ENCODE measurements at regions not wholly inside any gene's neighbourhood (a gene's known extent, or its start where the extent isn't known, plus 50 kb on each side); places are given as distances from the start of the nearest gene placed in this dataset.
"Not testable (repeated sequence)": the region's sequence is repeated elsewhere in the genome, so short reads cannot be mapped to it uniquely, and the experiment has no call there.

DNA sequence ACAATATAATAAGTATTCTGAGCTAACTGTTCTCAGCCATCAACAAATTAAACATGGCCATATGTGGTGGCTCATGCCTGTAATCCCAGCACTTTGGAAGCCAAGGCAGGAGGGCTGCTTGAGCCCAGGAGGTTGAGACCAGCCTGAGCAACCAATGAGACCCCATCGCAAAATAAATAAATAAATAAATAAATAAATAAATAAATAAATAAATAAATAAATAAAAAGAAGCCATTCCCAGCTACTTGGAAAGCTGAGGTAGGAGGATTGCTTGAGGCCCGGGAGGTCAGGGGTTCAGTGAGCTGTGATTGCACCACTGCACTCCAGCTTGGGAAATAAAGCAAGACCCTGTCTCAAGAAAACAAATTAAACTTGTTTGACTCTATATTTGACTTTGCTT, 1256.4 kb downstream of the EFNA5 start:
- no peak for FAIRE-seq

GRCh38 chr5:106412606-106413005, 1258.1 kb downstream of the EFNA5 start:
- no peak for FAIRE-seq

GRCh38 chr5:106408570-106408969, 1262.2 kb downstream of the EFNA5 start:
- no peak for FAIRE-seq

GRCh38 chr5:106408141-106408540, 1262.6 kb downstream of the EFNA5 start:
- FAIRE-seq, result no peak

DNA sequence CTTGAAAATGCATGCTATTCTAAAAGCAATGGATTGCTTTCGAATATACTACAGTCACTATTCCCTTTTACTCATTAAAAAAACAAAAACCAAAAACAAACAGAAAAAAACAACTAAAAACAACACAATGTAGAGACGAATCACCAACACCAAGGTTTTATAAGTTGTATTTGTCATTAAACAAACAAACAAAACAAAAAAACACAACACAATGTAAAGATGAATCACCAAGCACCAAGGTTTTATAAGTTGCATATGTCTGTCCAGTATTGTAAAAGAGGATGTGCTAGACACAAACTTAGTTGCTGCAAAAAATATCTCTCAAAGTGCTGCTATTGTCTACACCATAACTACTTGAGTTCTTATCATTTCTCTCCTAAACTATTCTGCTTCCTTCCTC, 1269.2 kb downstream of the EFNA5 start:
- FAIRE-seq, result no peak

DNA sequence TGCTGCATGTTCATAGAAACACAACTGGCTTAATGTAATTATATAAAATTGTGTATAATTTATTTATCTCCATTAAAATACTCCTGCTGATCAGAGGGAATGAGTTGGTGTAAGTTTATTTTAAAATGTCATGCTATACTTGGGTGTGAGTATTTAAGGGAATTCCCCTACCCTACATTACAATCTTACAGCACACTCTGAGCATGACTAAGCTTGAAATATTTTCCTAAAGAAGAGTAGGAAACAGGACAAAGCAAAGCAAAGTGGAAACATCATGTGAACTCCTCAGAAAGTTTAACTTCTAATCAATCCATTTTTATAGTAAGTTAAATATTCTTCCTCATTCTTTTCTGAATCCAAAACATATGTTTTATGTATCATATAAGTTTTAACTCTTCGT, 1271.3 kb downstream of the EFNA5 start:
- FAIRE-seq, result no peak

DNA sequence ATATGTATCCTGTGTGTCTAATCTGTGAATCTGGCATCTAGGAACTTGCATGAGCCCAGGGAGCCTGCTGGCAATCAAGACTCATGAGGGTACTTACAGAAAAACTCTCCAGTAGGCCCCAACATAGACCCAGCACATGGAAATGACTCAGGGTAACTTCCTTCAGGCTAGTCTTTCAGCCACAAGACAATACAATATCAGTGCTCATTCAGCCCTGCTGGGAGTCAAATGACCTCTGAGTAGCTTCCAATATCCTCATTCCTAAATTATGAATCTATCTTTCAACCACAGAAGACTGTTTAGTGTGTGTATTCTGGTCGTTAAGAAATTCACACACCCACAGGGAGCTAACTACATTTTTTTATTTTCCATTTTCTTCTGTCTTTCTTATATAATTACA, 1273.0 kb downstream of the EFNA5 start:
- FAIRE-seq, result no peak

GRCh38 chr5:106393276-106393675, 1277.5 kb downstream of the EFNA5 start:
- FAIRE-seq, result no peak

GRCh38 chr5:106392766-106393165, 1278.0 kb downstream of the EFNA5 start:
- FAIRE-seq, result no peak

- FAIRE-seq, result not testable (repeated sequence)
Measured at GRCh38 chr5:106387767-106388166, 1283.0 kb downstream of the EFNA5 start.

DNA sequence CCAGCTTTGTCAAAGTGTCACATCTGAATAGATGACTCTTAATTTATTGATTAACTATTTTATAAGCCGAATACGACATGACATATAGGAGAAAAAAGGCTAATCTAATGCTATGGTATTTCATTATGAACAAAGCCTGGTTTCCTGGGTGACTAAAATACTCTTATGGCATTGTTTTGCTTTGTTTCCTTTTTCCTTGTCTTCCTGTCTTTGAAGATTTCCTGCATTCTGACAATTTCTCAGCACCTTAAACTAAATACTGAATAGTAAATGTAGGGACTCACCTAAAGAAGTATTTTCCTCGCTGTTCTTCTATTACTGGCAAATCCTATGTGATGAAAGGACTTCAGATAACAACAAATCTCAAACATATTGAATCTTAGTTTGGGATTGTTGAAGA, 1284.5 kb downstream of the EFNA5 start:
- FAIRE-seq, result no peak

GRCh38 chr5:106380736-106381135, 1290.0 kb downstream of the EFNA5 start:
- FAIRE-seq, result no peak

- FAIRE-seq, result no peak
Measured at GRCh38 chr5:106376522-106376921, 1294.2 kb downstream of the EFNA5 start.

DNA sequence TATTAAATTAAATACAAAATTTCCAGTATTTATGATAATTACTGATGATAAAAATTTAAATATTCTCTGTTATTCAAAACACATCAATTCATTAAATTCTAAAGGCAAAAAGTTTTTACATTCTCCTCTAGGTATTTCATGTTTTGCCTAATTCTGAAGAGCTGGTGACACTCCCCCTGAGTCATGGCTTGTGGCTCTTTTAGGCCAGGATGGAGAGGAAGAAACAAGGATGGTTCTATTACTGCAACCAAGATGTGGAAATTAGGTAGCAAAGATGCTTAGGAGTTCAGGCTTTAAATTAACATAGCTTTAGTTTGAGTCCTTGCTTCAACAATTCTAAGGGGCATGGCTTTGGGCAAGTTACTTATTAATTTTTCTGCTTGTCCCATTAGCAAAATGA, 1295.8 kb downstream of the EFNA5 start:
- FAIRE-seq, result no peak

DNA sequence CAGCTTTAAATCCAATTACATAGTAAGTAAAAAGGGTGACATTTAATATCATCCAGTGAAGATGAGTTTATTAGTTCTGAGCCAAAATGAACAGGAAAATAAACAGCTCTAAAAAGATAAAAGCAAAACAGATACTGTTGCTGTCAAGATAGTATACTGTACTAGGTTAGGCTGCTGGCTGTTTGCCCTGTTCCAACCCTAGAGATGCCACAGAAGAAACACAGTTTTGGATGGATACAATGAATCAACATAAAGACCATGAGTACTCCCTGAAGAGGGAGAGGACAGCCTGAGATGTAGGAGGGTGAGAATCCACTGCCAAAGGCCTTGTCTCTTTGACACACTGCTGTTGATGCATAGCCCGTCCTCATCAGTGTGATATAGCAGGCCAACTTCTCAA, 1302.7 kb downstream of the EFNA5 start:
- no peak for FAIRE-seq

DNA sequence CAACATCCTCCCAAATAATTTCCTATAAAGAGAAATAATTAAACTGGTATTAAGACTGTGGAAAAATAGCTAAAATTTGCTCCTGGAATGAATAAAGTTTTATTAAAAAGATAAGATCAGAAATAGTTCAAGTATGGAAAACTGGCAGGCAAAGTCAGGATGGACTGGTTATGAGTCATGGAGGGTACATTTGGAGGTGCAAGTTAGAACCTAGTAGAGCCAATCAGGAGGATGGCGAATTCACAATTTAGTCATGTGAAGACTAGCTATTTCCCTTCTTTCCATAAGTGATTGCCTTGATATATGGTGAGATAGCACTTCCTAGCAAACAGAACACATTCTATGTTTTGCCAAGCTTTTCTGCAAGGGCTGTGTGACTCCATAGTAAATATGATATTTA, 1303.5 kb downstream of the EFNA5 start:
- FAIRE-seq, result no peak

- no peak for FAIRE-seq
Measured at GRCh38 chr5:106363578-106363977, 1307.2 kb downstream of the EFNA5 start.

DNA sequence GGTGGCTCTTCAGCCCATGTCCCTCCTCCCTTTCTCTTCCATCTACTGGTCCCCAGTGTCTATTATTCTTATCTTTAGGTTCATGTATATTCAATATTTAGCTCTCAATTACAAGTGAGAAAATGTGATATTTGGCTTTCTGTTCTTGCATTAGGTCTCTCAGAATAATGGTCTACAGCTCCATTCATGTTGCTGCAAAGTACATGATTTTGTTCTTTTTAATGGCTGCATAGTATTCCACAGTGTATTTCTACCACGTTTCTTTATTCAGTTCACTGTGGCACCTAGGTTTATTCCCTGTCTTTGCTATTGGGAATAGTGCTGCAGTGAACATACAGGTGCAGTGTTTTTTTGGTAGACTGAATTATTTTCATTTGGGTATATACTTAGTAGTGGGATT, 1308.8 kb downstream of the EFNA5 start:
- no peak for FAIRE-seq

DNA sequence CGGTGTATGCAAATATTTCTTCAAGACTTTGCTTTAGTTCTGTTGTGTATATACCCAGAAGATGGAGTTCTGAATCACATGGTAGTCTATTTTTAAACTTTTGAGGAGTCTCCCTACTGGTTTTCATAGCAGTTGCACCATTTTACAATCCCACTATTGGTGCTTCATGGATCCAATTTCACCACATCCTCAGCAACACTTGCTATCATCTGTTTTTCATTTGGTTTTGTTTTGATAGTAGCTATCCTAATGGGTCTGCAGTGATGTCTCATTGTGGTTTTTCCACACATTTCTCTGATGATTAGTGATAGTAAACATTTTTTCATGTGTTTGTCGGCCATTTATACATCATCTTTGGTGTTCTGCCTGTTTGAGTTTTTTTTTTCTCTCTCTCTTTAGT, 1339.3 kb downstream of the EFNA5 start:
- FAIRE-seq, result no peak

DNA sequence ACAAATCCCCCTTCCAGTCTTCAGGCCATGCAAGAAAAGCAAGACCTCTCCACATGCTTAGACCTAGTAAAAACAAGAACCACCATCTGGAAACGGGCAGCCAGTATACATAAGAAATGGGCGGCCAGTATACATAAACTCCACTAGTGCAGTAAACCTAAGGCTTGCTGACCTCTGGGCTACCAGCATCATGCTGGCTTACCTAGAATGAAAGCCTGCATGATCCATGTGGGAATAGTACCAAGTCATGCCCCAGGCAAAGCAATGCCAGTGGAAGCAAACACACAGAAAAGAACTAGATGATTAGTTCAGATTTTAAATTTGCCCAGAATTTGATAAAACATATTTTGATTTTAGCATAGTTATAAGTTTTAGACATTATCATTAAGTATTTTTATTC, 1346.4 kb downstream of the EFNA5 start:
- FAIRE-seq, result no peak

DNA sequence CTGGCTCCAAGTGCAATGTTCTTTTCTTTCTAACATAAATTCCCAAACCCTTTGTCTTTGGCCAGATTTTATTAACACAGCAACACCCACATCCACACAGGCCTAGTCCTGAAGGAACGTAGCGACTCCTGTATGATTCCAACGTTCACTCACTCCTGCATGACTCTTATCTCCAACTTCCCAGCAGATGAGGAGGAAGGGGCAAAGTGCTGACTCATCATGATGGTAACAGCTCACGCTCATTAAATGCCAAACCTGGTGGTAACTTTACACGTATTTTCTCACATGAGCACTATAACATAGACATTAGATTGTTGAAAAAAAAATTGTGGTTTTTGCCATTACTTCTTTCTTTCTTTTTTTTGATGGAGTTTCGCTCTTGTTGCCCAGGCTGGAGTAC, 1349.5 kb downstream of the EFNA5 start:
- no peak for FAIRE-seq

GRCh38 chr5:106314221-106314824, 1356.4 kb downstream of the EFNA5 start:
- FAIRE-seq, result no peak

DNA sequence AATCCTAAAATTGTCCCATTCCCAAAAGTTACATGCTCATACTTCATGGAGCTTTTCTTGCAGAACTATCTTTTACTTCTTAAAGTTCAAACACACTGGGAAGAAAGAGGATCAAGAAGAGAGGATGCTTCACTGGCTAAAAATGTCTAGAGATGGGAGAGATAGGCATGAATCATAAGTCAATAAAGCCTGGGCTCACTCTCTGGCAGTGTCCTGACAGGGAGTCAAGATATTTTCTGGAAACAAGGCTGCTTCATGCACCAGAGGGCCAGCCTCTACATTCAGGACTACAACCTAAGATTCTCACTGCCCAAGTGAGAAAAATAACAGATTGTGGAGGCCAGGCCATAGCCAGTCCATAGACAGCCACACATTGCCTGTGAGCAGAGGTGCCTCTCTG, 1358.4 kb downstream of the EFNA5 start:
- FAIRE-seq, result no peak

GRCh38 chr5:106311230-106311915, 1359.4 kb downstream of the EFNA5 start:
- FAIRE-seq, result no peak

DNA sequence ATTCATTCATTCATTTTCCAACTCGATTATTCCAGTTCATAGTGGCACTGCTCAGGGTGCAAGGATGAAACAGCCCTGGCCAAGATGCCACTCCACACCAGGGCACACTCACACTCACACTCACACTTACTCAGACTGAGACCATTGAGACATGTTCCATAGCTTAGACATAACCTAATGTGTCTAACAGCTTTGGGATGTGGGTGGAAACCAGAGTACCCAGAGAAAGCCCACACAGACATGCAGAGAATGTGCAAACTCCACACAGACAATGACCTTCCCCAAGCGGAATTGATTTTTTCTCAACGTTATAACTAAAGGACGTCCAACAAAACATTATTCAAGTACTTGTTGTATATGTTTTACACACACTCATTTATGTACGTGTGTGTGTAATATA, 1363.5 kb downstream of the EFNA5 start:
- FAIRE-seq, result no peak

Data from colon (tissue), 2 donors.